Spinal cord (tissue), 9 donors: ENCODE measurements at regions not wholly inside any gene's neighbourhood (a gene's known extent, or its start where the extent isn't known, plus 50 kb on each side); places are given as distances from the start of the nearest gene placed in this dataset.

Experiments
- DNase-seq, 6 donors: peaks; one replicate each; pipeline versions ENCODE4 v3.0.0 to v3.0.0-alpha.2; 2013 to 2015; ENCODE audit warnings: low spot score in 6 of 6, low read depth in 4 of 6
- H3K27ac ChIP-seq: one replicate; pipeline ENCODE4 v1.5.1; 2013; ENCODE audit warnings: low read depth, low read length, control low read depth
- H3K27me3 ChIP-seq: one replicate; pipeline ENCODE4 v1.6.1; 2013; ENCODE audit warnings: low read length; ENCODE audit not compliant: control insufficient read depth, insufficient read depth
- H3K36me3 ChIP-seq: one replicate; pipeline ENCODE4 v1.6.1; 2013; ENCODE audit warnings: low read length; ENCODE audit not compliant: control insufficient read depth, insufficient read depth
- H3K4me1 ChIP-seq: one replicate; pipeline ENCODE4 v1.6.1; 2013; ENCODE audit warnings: low read length; ENCODE audit not compliant: control insufficient read depth, insufficient read depth
- H3K4me3 ChIP-seq: one replicate; pipeline ENCODE4 v1.5.1; 2013; ENCODE audit warnings: low read depth, low read length, control low read depth
- H3K9me3 ChIP-seq: one replicate; pipeline ENCODE4 v1.6.1; 2013; ENCODE audit warnings: low read length; ENCODE audit not compliant: control insufficient read depth, insufficient read depth
- WGBS: methylation state at CpG from one replicate; pipeline ENCODE4 v1.1.5; 2013; ENCODE audit warnings: missing lambda C conversion rate; ENCODE audit not compliant: insufficient coverage; 5-methylcytosine and 5-hydroxymethylcytosine counted together
- donor health status: healthy.

- H3K27me3 ChIP-seq = no peaks in the 10 kb centered on the region
- WGBS = 90% methylated on average over 1 of the region's 1 CpG
- H3K9me3 ChIP-seq = no peaks in the 10 kb centered on the region
- no peak for DNase-seq
- H3K36me3 ChIP-seq = no peaks in the 10 kb centered on the region
- no peaks in the 10 kb centered on the region for H3K4me1 ChIP-seq
- no peak overlapping the region for H3K27ac ChIP-seq
- H3K4me3 ChIP-seq = no peak overlapping the region
Measured at GRCh38 chr4:19514276-19515070, 737.2 kb upstream of the SLIT2 start.

GRCh38 chr4:19512086-19512485 is 739.6 kb upstream of the SLIT2 start:
- no peaks in the 10 kb centered on the region for H3K36me3 ChIP-seq
- no CpG with 5 or more reads among the region's 1 CpG for WGBS
- H3K27ac ChIP-seq = no peak overlapping the region

DNA sequence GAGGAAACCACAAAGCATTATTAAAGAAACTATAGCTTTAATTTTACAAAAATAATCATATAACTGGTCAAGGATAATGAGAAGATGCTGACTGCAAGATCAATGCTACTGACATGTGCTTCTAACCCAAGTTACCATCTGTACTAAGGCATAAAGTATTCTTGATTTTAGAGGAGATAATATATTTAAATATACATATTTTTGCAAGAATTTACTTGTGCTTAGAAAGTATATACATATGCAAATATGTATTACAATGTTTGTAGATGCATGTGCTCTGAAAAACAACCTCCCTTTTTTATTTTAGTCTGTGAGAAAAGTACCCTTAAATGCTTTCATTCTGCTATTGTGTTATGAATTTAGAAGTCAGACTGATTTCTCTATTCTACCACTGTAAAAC is 740.7 kb upstream of the SLIT2 start:
- no peaks in the 10 kb centered on the region for H3K4me1 ChIP-seq
- H3K9me3 ChIP-seq = no peaks in the 10 kb centered on the region
- no peak overlapping the region for H3K27ac ChIP-seq
- H3K4me3 ChIP-seq = no peak overlapping the region
- DNase-seq = no peak
- no peaks in the 10 kb centered on the region for H3K27me3 ChIP-seq
- H3K36me3 ChIP-seq = no peaks in the 10 kb centered on the region

More at GRCh38 chr4:19512086-19512485, 739.6 kb upstream of the SLIT2 start:
- Histone ChIP-seq H3K9me3 (no peaks in the 10 kb centered on the region), H3K4me1 (no peaks in the 10 kb centered on the region), H3K4me3 (no peak overlapping the region), H3K27me3 (no peaks in the 10 kb centered on the region)
- no peak for DNase-seq

- H3K27ac ChIP-seq = no peak overlapping the region
Measured at GRCh38 chr4:19508442-19508841, 743.3 kb upstream of the SLIT2 start.

GRCh38 chr4:19497705-19498104 is 754.0 kb upstream of the SLIT2 start:
- no peaks in the 10 kb centered on the region for H3K36me3 ChIP-seq
- H3K4me1 ChIP-seq = no peaks in the 10 kb centered on the region
- no peak overlapping the region for H3K27ac ChIP-seq
- H3K27me3 ChIP-seq = no peaks in the 10 kb centered on the region
- DNase-seq = no peak
- H3K4me3 ChIP-seq = no peak overlapping the region
- H3K9me3 ChIP-seq = no peaks in the 10 kb centered on the region

More at GRCh38 chr4:19508442-19508841, 743.3 kb upstream of the SLIT2 start:
- peak in 1 of 6 donors; percentile 15 for DNase-seq
- Histone ChIP-seq H3K27me3 (no peaks in the 10 kb centered on the region), H3K4me3 (no peak overlapping the region), H3K36me3 (no peaks in the 10 kb centered on the region), H3K4me1 (no peaks in the 10 kb centered on the region), H3K9me3 (no peaks in the 10 kb centered on the region)
- WGBS = 71% methylated on average over 1 of the region's 4 CpGs

- Histone ChIP-seq H3K4me3 (no peak overlapping the region), H3K27ac (no peak overlapping the region), H3K4me1 (no peaks in the 10 kb centered on the region), H3K27me3 (no peaks in the 10 kb centered on the region), H3K9me3 (no peaks in the 10 kb centered on the region), H3K36me3 (no peaks in the 10 kb centered on the region)
- DNase-seq = no peak
- WGBS = no CpG with 5 or more reads among the region's 2 CpGs
Measured at GRCh38 chr4:19496756-19497155, 754.9 kb upstream of the SLIT2 start.

DNA sequence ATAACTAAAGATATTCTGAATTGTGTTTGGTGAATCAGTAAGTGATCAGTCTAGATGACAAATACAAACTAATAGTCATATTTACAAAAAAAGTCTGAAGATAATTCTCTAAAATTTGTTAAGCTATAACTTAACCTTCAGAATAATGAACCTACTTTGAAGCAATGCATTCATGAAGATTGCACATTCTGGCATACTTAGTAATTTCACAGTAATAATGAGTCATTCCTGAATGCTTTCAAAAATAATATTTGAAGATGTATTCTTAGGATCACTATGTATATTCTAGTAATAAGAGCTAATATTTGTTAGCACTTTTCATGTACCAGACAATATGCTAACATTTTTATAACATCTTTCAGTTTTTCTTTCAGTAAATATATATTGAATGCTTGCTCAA is 756.7 kb upstream of the SLIT2 start:
- no peaks in the 10 kb centered on the region for H3K9me3 ChIP-seq
- H3K4me3 ChIP-seq = no peak overlapping the region
- no peaks in the 10 kb centered on the region for H3K4me1 ChIP-seq
- H3K27ac ChIP-seq = no peak overlapping the region
- H3K36me3 ChIP-seq = no peaks in the 10 kb centered on the region
- no peak for DNase-seq
- no peaks in the 10 kb centered on the region for H3K27me3 ChIP-seq

DNA sequence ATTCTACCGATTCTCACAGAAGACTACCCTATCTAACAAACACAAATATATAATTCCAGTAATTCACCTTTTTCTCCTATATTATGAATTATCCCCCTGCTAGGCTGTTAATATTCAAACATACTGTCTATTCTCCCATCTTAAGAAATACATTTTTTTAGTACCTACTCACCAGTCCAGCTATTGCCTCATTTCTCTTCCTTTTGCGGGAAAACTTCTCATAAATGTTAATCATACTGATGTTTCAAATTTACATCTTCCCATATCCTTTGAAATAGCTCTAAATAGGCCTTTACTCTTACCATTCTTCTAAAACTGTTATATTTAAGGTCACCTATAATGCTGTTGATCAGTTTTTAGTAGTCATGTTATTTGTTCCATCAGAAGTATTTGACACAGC is 759.1 kb upstream of the SLIT2 start:
- Histone ChIP-seq H3K9me3 (no peaks in the 10 kb centered on the region), H3K36me3 (no peaks in the 10 kb centered on the region), H3K27me3 (no peaks in the 10 kb centered on the region), H3K27ac (no peak overlapping the region), H3K4me1 (no peaks in the 10 kb centered on the region), H3K4me3 (no peak overlapping the region)
- no peak for DNase-seq
- WGBS = 100% methylated on average over 1 of the region's 2 CpGs

GRCh38 chr4:19486400-19486799 is 765.3 kb upstream of the SLIT2 start:
- Histone ChIP-seq H3K4me1 (no peaks in the 10 kb centered on the region), H3K36me3 (no peaks in the 10 kb centered on the region), H3K27ac (no peak overlapping the region), H3K4me3 (no peak overlapping the region), H3K27me3 (no peaks in the 10 kb centered on the region), H3K9me3 (no peaks in the 10 kb centered on the region)
- WGBS = 100% methylated on average over 1 of the region's 3 CpGs
- peak in 2 of 6 donors; percentile 2 to 57 for DNase-seq

DNA sequence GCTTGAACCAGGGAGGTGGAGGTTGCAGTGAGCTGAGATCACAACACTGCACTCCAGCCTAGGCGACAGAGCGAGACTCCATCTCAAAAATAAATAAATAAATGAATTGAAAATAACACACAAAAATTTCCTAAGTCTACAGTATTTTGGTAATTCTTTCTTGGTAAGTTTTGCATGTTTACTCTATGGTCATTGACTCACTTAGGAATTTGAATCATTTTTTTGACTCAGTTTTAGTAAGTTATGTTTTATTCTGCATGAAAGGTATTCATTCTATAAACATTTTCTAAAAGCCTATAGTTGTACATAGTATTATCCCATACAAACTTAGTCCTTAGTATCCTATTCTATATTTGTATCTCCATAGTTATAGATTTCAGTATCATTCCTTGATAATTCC is 772.9 kb upstream of the SLIT2 start:
- Histone ChIP-seq H3K27me3 (no peaks in the 10 kb centered on the region), H3K9me3 (no peaks in the 10 kb centered on the region), H3K4me1 (no peaks in the 10 kb centered on the region), H3K4me3 (no peak overlapping the region), H3K36me3 (no peaks in the 10 kb centered on the region), H3K27ac (no peak overlapping the region)
- DNase-seq = no peak
- WGBS = no CpG with 5 or more reads among the region's 2 CpGs
